GM18505 (cell line): ENCODE measurements at regions not wholly inside any gene's neighbourhood (a gene's known extent, or its start where the extent isn't known, plus 50 kb on each side); places are given as distances from the start of the nearest gene placed in this dataset.

Experiments
- ATAC-seq: cut with Tn5 transposase; IDR thresholded peaks from one replicate; pipeline ENCODE4 v1.9.1; 2021; ENCODE audit not compliant: unreplicated experiment
- POLR2A ChIP-seq: IDR thresholded peaks from 4 replicates; pipeline ENCODE4 v1.6.1; 2011; ENCODE audit warnings: borderline replicate concordance; ENCODE audit not compliant: insufficient read depth, insufficient read length; ENCODE audit errors: extremely low read depth

GRCh38 chr12:91576432-91576831, 393.8 kb upstream of the DCN start:
- no peak for TF ChIP-seq POLR2A
- no peak for ATAC-seq

GRCh38 chr12:91575630-91576029, 393.0 kb upstream of the DCN start:
- ATAC-seq = no peak
- TF ChIP-seq POLR2A = no peak

GRCh38 chr12:91574975-91575374, 392.4 kb upstream of the DCN start:
- TF ChIP-seq POLR2A = no peak
- no peak for ATAC-seq

GRCh38 chr12:91574391-91574790, 391.8 kb upstream of the DCN start:
- no peak for ATAC-seq
- TF ChIP-seq POLR2A = no peak

GRCh38 chr12:91572869-91573268, 390.3 kb upstream of the DCN start:
- no peak for TF ChIP-seq POLR2A
- ATAC-seq = no peak

GRCh38 chr12:91567100-91567485, 384.5 kb upstream of the DCN start:
- TF ChIP-seq POLR2A = no peak
- ATAC-seq = no peak

- ATAC-seq = no peak
- no peak for TF ChIP-seq POLR2A
Measured at GRCh38 chr12:91566328-91567099, 383.9 kb upstream of the DCN start.

GRCh38 chr12:91565846-91566245, 383.2 kb upstream of the DCN start:
- no peak for ATAC-seq
- no peak for TF ChIP-seq POLR2A

- no peak for ATAC-seq
Measured at GRCh38 chr12:91565246-91565645, 382.6 kb upstream of the DCN start.

GRCh38 chr12:91563011-91563765, 380.6 kb upstream of the DCN start:
- no peak for TF ChIP-seq POLR2A

More at GRCh38 chr12:91565246-91565645, 382.6 kb upstream of the DCN start:
- no peak for TF ChIP-seq POLR2A

GRCh38 chr12:91562476-91562875, 379.9 kb upstream of the DCN start:
- ATAC-seq = peak; percentile 98
- TF ChIP-seq POLR2A = no peak

More at GRCh38 chr12:91563011-91563765, 380.6 kb upstream of the DCN start:
- ATAC-seq = no peak

GRCh38 chr12:91561958-91562325, 379.3 kb upstream of the DCN start:
- no peak for TF ChIP-seq POLR2A
- ATAC-seq = no peak

GRCh38 chr12:91561301-91561957, 378.8 kb upstream of the DCN start:
- no peak for ATAC-seq
- TF ChIP-seq POLR2A = no peak
